ENCODE measurements at regions not wholly inside any gene's neighbourhood (a gene's known extent, or its start where the extent isn't known, plus 50 kb on each side); places are given as distances from the start of the nearest gene placed in this dataset.

GRCh38 chr6:44062771-44063560 lies 64.3 kb downstream of the MRPL14 start (continued):
- no peak; the same call in 1 of the 2 replicates for TF ChIP-seq HMGXB4 (CRISPR knock-in tag; IDR thresholded peaks at IDR 0.05)
- no peak for TF ChIP-seq ZNF280A (IDR thresholded peaks at IDR 0.05; ENCODE audit: low read depth, partially characterized antibody)
- TF ChIP-seq SMC3 (conservative IDR thresholded peaks at IDR 0.05; ENCODE audit: insufficient read depth, low read depth, low read length): peak; percentile 63
- 0 out of 2 replicates have a peak, but pooled peaks have one; percentile 30 for TF ChIP-seq ZC3H11A (IDR thresholded peaks at IDR 0.05; ENCODE audit: low read depth, low read length)
- peak; percentile 79 for TF ChIP-seq MYNN (IDR thresholded peaks at IDR 0.05)
- no peak for TF ChIP-seq MYNN (CRISPR knock-in tag; IDR thresholded peaks at IDR 0.05)
- TF ChIP-seq SIX5 (IDR thresholded peaks at IDR 0.05; ENCODE audit: borderline replicate concordance in 1 of 2, insufficient read depth in 1 of 2, low read depth in 1 of 2, low read length in 2 of 2): no peak
- TF ChIP-seq JUND (IDR thresholded peaks at IDR 0.05; ENCODE audit: borderline replicate concordance, low read depth, low read length): peak; percentile 65; the same call in 1 of the 2 replicates
- TF ChIP-seq JUND (tag; IDR thresholded peaks at IDR 0.05; ENCODE audit: borderline replicate concordance, low read depth, low read length): peak; percentile 67; the same call in 2 of the 3 replicates
- no peak; the same call in 1 of the 2 replicates for TF ChIP-seq ZNF444 (CRISPR knock-in tag; IDR thresholded peaks at IDR 0.05)
- TF ChIP-seq CREBBP (IDR thresholded peaks at IDR 0.05; ENCODE audit: low read depth, low read length): no peak
- no peak for TF ChIP-seq NFE2L1 (tag; IDR thresholded peaks at IDR 0.05; ENCODE audit: borderline replicate concordance, low read depth)
- no peak for TF ChIP-seq E2F5 (CRISPR knock-in tag; IDR thresholded peaks at IDR 0.05)
- no peak for TF ChIP-seq ZNF609 (CRISPR knock-in tag; IDR thresholded peaks at IDR 0.05; ENCODE audit: borderline replicate concordance)
- TF ChIP-seq MITF (IDR thresholded peaks at IDR 0.05): no peak
- TF ChIP-seq POLR2B (IDR thresholded peaks at IDR 0.05; ENCODE audit: low read depth, partially characterized antibody): no peak

All from K562 (cell line).